Effector memory CD8-positive, alpha-beta T cell (primary cell): ENCODE measurements at regions not wholly inside any gene's neighbourhood (a gene's known extent, or its start where the extent isn't known, plus 50 kb on each side); places are given as distances from the start of the nearest gene placed in this dataset.

Experiments used
- ATAC-seq: fragments of 150-1000 bp; cut with Tn5 transposase; replicated peaks from 2 replicates; pipeline ENCODE4 v1.10.0; 2021; ENCODE audit warnings: mild to moderate bottlenecking, moderate library complexity
- DNase-seq, 3 experiments: peaks; one replicate each; pipeline ENCODE4 v3.0.0; 2021
- H3K27ac Mint-ChIP-seq, 2 donors: one replicate each; pipeline ENCODE4 v1.8.0; 2022; ENCODE audit warnings: mild to moderate bottlenecking in 2 of 2, mixed read lengths in 2 of 2, moderate library complexity in 2 of 2
- H3K27me3 Mint-ChIP-seq, 2 donors: one replicate each; pipeline ENCODE4 v1.8.0; 2022; ENCODE audit warnings: mixed read lengths in 2 of 2
- H3K36me3 Mint-ChIP-seq: one replicate; pipeline ENCODE4 v1.8.0; 2022; ENCODE audit warnings: mild to moderate bottlenecking, moderate library complexity, mixed read lengths; ENCODE audit not compliant: insufficient read depth
- H3K4me1 Mint-ChIP-seq, 2 donors: one replicate each; pipeline ENCODE4 v1.8.0; 2022; ENCODE audit warnings: low read depth in 2 of 2, mixed read lengths in 2 of 2
- H3K4me3 Mint-ChIP-seq, 2 donors: one replicate each; pipeline ENCODE4 v1.8.0; 2022; ENCODE audit warnings: mild to moderate bottlenecking in 2 of 2, mixed read lengths in 2 of 2, moderate library complexity in 2 of 2
- H3K9me3 Mint-ChIP-seq, 2 donors: one replicate each; pipeline ENCODE4 v1.8.0; 2022; ENCODE audit warnings: mixed read lengths in 2 of 2

DNA sequence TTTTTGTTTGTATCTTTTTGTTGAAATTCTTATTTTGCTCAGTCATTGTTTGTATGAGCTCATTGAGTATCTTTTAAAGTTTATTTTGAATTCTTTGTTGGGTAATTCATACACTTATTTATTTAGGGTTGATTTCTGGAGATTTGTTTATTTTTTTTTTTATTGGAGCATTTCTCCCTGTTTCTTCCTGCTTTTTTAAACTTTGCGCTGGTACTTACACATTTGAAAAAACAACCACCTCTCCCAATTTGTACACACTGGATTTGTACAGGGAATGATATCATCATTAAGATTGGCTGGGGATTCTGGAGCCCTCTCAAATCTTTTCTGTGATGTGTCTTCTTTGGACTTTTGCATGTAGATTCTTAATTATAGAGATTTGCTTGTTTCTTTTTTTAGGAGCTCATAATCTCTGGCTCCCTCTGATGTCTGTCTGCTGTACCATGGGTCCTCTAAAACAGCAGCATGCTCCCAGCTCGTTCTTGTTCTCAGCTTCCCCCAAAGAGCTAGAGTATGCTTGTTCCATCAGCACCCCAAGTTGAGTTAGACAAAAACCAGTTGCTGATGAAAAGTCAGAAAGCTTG is 310.7 kb downstream of the DUSP10 start:
- Mint-ChIP-seq H3K9me3 (no peaks in the 10 kb centered on the region), H3K27ac (no peak overlapping the region), H3K36me3 (no peaks in the 10 kb centered on the region), H3K4me1 (peaks cover 2 to 6% of the 10 kb centered on the region in 2 donors), H3K27me3 (peaks cover 14 to 20% of the 10 kb centered on the region in 2 donors), H3K4me3 (no peak overlapping the region)
- DNase-seq (no peak), ATAC-seq (no peak)

DNA sequence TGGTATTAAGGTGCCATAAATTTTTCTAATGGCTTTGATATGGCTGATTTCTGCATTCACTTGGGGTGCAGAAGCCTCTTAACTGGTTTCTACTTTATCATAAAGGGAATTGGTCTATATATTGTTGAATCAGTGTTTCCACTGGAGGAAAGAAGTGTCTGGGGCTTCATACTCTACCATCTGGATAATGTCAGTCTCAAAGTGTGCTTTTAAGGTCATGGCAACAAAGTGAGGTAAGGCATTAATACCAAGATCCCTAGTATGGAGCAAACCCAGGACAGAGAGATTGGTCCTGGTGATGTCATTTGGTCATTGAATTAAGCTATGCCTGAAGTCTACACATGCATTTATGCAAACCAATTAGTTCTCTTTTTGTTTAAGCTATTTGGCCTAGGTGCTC is 309.9 kb downstream of the DUSP10 start:
- H3K36me3 Mint-ChIP-seq: no peaks in the 10 kb centered on the region
- DNase-seq: no peak
- ATAC-seq: no peak
- H3K4me1 Mint-ChIP-seq: peaks cover 2 to 6% of the 10 kb centered on the region in 2 donors
- H3K4me3 Mint-ChIP-seq: no peak overlapping the region
- no peaks in the 10 kb centered on the region for H3K9me3 Mint-ChIP-seq
- no peak overlapping the region for H3K27ac Mint-ChIP-seq
- H3K27me3 Mint-ChIP-seq: peaks cover 14 to 20% of the 10 kb centered on the region in 2 donors

DNA sequence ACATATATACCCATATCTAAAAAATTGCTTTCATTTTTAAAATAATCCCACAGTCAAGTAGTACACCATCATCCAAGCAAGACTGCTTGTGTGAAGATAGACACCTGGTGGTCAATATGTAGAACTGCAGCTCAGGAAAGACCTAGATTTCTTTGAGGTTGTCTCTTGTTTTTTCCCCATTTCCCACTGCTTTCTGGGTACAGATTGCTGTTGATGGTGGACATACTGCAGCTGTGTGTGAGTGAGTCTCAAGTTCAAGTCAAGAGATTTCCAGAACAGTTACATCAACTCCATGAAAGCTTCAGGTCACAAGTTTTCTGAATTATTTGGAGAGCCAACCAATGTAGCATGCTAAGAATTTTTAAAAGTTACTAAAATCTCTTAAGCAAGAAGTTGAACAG is 306.4 kb downstream of the DUSP10 start:
- no peak overlapping the region for H3K27ac Mint-ChIP-seq
- peaks cover 5 to 6% of the 10 kb centered on the region in 2 donors for H3K4me1 Mint-ChIP-seq
- H3K27me3 Mint-ChIP-seq: peaks cover 12 to 13% of the 10 kb centered on the region in 2 donors
- ATAC-seq (peak; percentile 40), DNase-seq (no peak)
- no peak overlapping the region for H3K4me3 Mint-ChIP-seq
- H3K9me3 Mint-ChIP-seq: no peaks in the 10 kb centered on the region
- no peaks in the 10 kb centered on the region for H3K36me3 Mint-ChIP-seq

DNA sequence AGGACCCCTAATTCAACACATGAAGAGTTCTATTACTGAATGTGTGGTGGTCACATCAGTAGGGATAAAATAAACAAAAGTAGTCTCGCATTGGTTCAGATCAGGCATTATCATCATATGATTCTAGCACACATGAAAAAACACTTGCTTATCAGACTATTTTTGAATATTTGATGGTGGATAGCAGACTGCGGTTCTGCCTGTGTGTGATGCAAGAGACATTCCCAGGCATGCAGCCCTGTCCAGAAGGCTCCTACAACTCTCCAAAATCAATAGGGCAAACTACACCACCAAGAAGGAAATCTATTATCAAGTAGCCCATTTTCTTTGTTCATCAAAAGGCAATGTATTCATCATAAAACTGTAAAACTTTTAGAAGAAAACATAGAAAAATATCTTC is 304.7 kb downstream of the DUSP10 start:
- no peaks in the 10 kb centered on the region for H3K9me3 Mint-ChIP-seq
- H3K27ac Mint-ChIP-seq: no peak overlapping the region
- ATAC-seq: no peak
- H3K27me3 Mint-ChIP-seq: peaks cover 0 to 11% of the 10 kb centered on the region in 2 donors
- DNase-seq: no peak
- H3K4me1 Mint-ChIP-seq: peaks cover 5 to 6% of the 10 kb centered on the region in 2 donors
- no peaks in the 10 kb centered on the region for H3K36me3 Mint-ChIP-seq
- no peak overlapping the region for H3K4me3 Mint-ChIP-seq

DNA sequence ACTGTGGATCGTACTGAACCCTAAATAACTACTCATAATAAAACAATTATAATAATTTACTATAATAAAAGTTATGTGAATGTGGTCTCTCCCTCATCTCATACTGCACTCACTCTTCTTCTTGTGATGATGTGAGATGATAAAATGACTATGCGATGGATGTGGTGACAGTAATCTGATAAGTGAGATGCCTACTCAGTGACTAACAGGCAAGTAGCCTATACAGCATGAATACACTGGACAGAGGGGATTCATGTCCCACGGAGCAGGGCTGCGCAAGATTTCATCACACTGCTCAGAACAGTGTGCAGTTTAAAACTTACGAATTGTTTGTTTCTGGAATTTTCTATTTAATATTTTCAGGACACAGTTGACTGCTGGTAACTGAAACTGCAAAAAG is 304.0 kb downstream of the DUSP10 start:
- H3K4me1 Mint-ChIP-seq: peaks cover 5 to 6% of the 10 kb centered on the region in 2 donors
- peaks cover 2% of the 10 kb centered on the region for H3K36me3 Mint-ChIP-seq
- ATAC-seq: no peak
- H3K9me3 Mint-ChIP-seq: no peaks in the 10 kb centered on the region
- H3K4me3 Mint-ChIP-seq: no peak overlapping the region
- peaks cover 0 to 15% of the 10 kb centered on the region in 2 donors for H3K27me3 Mint-ChIP-seq
- no peak for DNase-seq
- H3K27ac Mint-ChIP-seq: no peak overlapping the region

DNA sequence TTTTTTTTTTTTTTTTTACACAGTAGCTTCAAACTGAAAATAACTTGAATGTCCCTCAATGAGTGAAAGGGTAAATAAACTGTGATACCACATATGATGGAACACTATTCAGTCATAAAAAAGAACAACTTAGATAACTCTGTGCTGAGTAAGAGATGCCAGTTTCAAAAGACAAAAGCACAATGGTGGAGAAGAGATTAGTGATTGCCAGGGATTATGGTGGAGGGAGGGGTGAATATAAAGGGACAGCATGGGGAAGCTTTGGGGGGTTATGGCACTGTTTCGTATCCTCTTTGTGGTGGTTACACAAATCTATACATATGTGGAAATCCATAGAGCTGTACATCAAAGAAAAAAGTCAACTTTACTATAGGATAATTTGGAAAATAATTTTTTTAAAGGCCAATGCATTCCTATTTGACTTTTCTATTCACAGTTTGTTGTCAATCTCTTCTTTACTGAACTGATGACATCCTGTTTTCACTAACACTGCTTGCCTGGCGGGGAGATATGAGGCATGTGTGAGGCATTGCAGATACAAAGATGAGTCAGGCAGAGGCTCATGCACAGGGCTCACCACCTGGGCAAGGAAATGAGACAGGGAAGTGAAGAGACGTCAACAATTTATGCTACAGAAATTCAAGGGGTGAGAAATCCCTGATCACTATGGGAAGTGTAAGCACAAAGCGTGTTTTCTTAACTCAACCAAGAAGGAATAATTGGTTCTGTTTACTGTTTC is 302.7 kb downstream of the DUSP10 start:
- Mint-ChIP-seq H3K27me3 (peaks cover 11 to 28% of the 10 kb centered on the region in 2 donors), H3K36me3 (peaks cover 2% of the 10 kb centered on the region), H3K27ac (peak overlapping the region in 1 of 2 donors; percentile 15), H3K4me1 (peaks cover 5 to 6% of the 10 kb centered on the region in 2 donors), H3K9me3 (no peaks in the 10 kb centered on the region), H3K4me3 (no peak overlapping the region)
- peak; percentile 2 to 14 (median 4) for DNase-seq
- peak; percentile 81 for ATAC-seq

DNA sequence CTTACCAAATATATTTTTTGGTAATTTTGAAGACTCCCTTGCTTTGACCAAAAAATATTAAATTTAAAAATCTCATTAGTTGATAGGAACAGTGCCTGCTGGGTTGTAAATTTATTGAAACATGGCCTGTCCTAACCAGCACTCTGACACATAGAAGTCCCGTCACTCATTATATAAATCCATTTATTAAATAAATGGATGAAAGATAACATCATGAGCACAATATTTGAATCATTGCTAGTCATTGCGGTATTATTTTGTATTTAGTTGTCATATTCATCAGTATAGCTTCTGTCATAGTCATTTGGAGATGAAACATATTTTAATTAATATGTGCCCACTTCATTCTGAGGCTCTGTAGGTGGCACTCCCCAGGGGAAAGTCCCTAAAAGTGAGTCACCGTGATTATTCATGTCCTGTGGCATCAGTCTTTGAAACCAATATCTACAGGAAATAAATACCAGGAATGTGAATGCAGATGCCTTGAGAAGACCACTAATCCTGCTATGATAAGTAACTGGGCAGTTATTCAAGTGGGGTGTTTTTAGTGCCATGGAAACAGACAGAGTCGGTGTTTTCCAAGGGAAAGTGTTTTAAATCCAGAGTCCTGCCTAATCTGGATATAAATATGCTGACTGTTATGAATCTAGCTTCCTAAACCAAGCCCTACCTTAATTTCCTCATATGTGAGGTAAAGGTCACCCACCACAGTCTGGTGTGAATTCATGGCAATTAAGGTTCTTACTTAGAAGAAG is 302.0 kb downstream of the DUSP10 start:
- no peaks in the 10 kb centered on the region for H3K9me3 Mint-ChIP-seq
- H3K36me3 Mint-ChIP-seq: peaks cover 2% of the 10 kb centered on the region
- H3K27me3 Mint-ChIP-seq: peaks cover 14 to 32% of the 10 kb centered on the region in 2 donors
- H3K4me1 Mint-ChIP-seq: peaks cover 5% of the 10 kb centered on the region in 2 donors
- no peak overlapping the region for H3K4me3 Mint-ChIP-seq
- DNase-seq (peak in 1 of 3 experiments; percentile 5), ATAC-seq (peak; percentile 79)
- peak overlapping the region in 1 of 2 donors; percentile 14 for H3K27ac Mint-ChIP-seq

DNA sequence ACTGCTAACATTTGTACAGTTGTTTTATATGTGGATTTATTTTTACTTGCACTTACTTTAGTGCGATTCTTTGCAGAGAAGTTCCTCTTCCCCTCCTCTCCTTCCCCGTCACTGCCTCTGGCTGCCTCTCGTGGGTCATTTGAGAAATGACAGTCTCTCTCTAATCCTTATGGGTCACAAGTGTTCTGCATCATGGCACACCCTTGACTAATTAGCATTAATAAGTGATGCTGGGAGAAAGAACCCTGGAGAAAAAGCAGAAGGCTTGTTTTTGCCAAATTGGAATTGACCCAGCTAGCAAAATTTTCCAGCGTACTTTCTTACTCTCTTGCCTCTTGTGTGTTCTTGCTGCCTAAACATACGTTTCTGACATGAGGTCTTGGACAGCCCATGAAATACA is 301.2 kb downstream of the DUSP10 start:
- Mint-ChIP-seq H3K27ac (no peak overlapping the region), H3K36me3 (peaks cover 2% of the 10 kb centered on the region), H3K27me3 (peaks cover 14 to 32% of the 10 kb centered on the region in 2 donors), H3K9me3 (no peaks in the 10 kb centered on the region), H3K4me3 (no peak overlapping the region), H3K4me1 (peaks cover 0 to 3% of the 10 kb centered on the region in 2 donors)
- DNase-seq (no peak), ATAC-seq (no peak)

DNA sequence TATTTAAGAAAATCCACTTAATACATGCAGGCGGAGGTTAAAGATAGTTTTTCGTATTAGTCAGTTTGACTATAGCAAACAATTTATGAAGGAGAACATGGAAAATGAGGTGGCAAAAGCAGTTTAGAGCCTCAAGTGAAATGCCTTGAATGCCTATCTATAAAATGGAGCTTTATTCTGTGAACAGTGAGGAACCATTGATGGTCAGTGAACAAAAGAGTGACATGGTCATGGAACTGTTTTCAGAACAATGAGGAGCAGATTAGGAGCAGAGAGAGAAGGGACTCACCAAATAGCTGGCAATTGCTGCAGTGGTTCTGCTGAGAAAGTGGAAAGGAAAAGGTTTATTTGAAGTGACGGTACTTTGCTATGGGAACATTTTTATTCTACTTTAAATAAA is 299.8 kb downstream of the DUSP10 start:
- DNase-seq (no peak), ATAC-seq (no peak)
- Mint-ChIP-seq H3K27me3 (peaks cover 23 to 40% of the 10 kb centered on the region in 2 donors), H3K4me1 (peaks cover 0 to 3% of the 10 kb centered on the region in 2 donors), H3K36me3 (peaks cover 2% of the 10 kb centered on the region), H3K27ac (no peak overlapping the region), H3K9me3 (no peaks in the 10 kb centered on the region), H3K4me3 (no peak overlapping the region)

DNA sequence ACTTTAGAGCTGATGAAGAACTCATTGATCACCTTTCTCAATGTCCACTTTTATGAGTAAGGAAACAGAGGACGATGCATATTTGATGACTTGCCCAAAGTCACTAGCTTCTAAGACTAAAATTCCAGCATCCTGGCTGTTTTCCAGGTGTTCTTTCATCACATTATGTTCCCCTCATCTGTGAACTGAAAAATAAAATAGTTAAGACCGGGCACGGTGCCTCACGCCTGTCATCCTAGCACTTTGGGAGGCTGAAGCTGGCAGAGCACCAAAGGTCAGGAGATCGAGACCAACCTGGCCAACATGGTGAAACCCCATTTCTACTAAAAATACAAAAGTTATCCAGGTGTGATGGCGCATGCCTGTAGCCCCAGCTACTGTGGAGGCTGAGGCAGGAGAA is 297.5 kb downstream of the DUSP10 start:
- ATAC-seq (no peak), DNase-seq (no peak)
- Mint-ChIP-seq H3K4me3 (no peak overlapping the region), H3K27me3 (peaks cover 30 to 44% of the 10 kb centered on the region in 2 donors), H3K27ac (no peak overlapping the region), H3K36me3 (peaks cover 2% of the 10 kb centered on the region), H3K9me3 (no peaks in the 10 kb centered on the region), H3K4me1 (peaks cover 0 to 1% of the 10 kb centered on the region in 2 donors)

DNA sequence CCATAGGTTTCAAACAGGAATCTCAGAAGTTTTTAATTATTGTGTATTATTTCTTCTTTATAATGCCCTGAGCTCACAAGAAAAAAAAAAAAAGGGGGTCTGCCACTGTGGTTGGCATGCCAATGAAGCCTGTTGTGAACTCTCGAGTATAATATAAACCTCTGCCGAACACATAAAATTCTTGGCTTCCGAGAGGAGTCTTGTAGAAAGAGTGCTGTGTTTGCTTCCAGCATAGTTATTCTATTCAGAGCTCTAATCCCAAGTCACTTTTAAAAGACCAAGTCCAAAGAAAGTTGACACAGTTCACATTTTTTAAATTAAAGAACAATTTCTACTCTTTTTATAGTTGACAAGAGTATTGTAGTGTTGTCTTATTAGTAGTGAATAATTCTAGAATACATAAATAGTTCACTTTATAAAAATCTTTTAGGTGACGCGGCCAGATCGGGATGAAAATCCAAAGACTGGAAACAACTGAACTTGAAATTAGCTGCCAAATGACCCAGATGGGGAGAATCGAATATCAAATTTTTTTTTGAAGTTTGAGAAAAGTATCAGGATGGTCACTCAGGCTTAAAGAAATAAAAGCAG is 293.2 kb downstream of the DUSP10 start:
- no peak overlapping the region for H3K27ac Mint-ChIP-seq
- ATAC-seq: no peak
- no peaks in the 10 kb centered on the region for H3K9me3 Mint-ChIP-seq
- no peaks in the 10 kb centered on the region for H3K36me3 Mint-ChIP-seq
- no peak for DNase-seq
- H3K4me3 Mint-ChIP-seq: no peak overlapping the region
- peaks cover 33 to 35% of the 10 kb centered on the region in 2 donors for H3K27me3 Mint-ChIP-seq
- no peaks in the 10 kb centered on the region for H3K4me1 Mint-ChIP-seq

DNA sequence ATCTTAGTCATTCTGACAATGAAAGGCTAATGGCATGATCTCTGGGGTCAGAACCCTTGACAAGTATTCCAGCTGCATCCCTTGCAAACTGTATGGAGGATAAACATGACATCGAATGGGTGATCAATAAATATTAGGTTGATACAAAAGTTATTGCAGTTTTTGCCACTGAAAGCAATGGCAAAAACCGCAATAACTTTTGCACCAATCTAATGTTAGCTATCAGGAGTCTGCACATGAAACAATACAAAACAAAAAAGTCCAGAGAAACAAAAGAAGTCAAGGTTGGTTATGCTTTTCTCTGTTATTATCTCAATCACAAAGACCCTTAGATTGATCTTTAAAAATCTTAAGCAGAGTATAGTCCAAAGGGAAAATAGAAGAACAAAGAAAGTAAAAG is 292.7 kb downstream of the DUSP10 start:
- Mint-ChIP-seq H3K27me3 (peaks cover 28 to 29% of the 10 kb centered on the region in 2 donors), H3K4me3 (no peak overlapping the region), H3K9me3 (no peaks in the 10 kb centered on the region), H3K36me3 (no peaks in the 10 kb centered on the region), H3K27ac (no peak overlapping the region), H3K4me1 (no peaks in the 10 kb centered on the region)
- DNase-seq: no peak
- ATAC-seq: no peak

DNA sequence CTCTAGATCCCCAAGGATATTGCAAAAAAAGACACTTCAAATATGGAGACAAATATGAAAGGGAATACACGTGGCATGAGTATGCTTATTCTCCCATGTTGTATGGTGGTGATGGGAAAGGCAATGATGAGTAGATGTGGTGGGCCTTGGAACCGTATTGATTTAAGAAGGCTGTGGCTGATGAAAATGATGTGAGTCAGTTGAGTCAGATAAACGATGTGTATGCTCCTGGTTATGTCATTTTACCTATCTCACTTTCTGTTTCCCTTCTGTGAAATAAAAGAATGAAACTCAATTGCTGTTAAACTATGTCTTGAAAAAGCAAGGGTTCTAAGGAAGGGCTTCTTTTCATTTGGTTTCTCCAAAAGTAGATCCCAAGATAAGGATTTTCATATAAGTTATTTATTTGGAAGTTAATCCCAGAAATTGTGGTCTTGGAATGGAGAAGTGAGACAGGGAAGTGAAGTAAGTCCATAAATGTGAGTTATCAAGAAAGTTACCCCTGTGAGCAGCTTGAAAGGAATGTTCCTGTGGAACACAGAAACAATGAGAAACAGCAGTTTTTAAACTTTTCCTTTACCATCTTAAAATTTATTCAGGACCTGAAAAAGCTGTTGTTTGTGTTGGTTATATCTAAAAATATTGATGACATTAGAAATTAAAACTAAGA is 292.0 kb downstream of the DUSP10 start:
- no peaks in the 10 kb centered on the region for H3K36me3 Mint-ChIP-seq
- DNase-seq (no peak), ATAC-seq (no peak)
- H3K4me1 Mint-ChIP-seq: no peaks in the 10 kb centered on the region
- no peaks in the 10 kb centered on the region for H3K9me3 Mint-ChIP-seq
- H3K27ac Mint-ChIP-seq: no peak overlapping the region
- peaks cover 25 to 26% of the 10 kb centered on the region in 2 donors for H3K27me3 Mint-ChIP-seq
- H3K4me3 Mint-ChIP-seq: no peak overlapping the region
